Spleen (tissue), 7 donors: ENCODE measurements at regions not wholly inside any gene's neighbourhood (a gene's known extent, or its start where the extent isn't known, plus 50 kb on each side); places are given as distances from the start of the nearest gene placed in this dataset.

ENCODE experiments used
- CTCF ChIP-seq, 11 experiments: fragments of 200-600 bp in 7 of 11; fragments of 450-650 bp in 4 of 11; sonication (generic) in 4 of 11; IDR thresholded peaks in 8 of 11; conservative IDR thresholded peaks in 3 of 11; 1 replicate in 7 of 11; 2 replicates in 4 of 11; pipeline versions ENCODE4 v1.4.0 to v1.8.0; 2016 to 2021; ENCODE audit warnings: antibody characterized with exemption in 11 of 11, inconsistent platforms in 4 of 11, mild to moderate bottlenecking in 1 of 11
- POLR2A ChIP-seq, 3 donors: fragments of 450-650 bp; IDR thresholded peaks; one replicate each; pipeline ENCODE4 v1.5.1; 2017; ENCODE audit warnings: antibody characterized with exemption in 3 of 3, mild to moderate bottlenecking in 1 of 3
- POLR2AphosphoS5 ChIP-seq, 3 donors: sonication (generic); formaldehyde crosslinking; IDR thresholded peaks; one replicate each; pipeline ENCODE4 v1.5.1; 2017; ENCODE audit warnings: antibody characterized with exemption in 3 of 3
- donor health status: DM: no; HTN: no; CAD: no; lungs with moderate emphysema.
- donor health status: DM: no; HTN: no; CAD: no.
- donor health status: DM: no; HTN: no; CAD: no.

DNA sequence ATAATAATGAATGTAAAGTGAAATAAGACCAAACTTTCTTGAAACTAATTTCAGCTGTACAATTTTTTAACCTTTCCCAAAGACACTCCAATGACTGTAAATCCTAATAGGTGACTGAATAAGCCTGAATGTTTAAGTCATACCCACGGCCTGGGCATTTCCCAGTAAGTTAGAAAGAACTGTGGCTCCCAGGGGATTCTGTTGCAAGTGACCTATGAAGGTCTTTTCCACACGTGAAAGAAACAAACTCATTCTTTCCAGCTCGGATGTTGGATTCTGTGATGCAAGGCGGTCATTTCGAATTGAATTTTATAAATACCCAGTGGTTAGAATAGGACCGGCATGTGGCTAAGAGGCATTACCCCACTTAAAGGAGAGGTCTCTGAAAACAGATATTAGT, 1134.4 kb downstream of the GALC start:
- no peak for TF ChIP-seq CTCF (IDR thresholded peaks at IDR 0.05 in 8 of 11, conservative IDR thresholded peaks at IDR 0.05 in 3 of 11)
- TF ChIP-seq POLR2AphosphoS5 (IDR thresholded peaks at IDR 0.05), result no peak
- TF ChIP-seq POLR2A (IDR thresholded peaks at IDR 0.05), result no peak
